ENCODE measurements at regions not wholly inside any gene's neighbourhood (a gene's known extent, or its start where the extent isn't known, plus 50 kb on each side); places are given as distances from the start of the nearest gene placed in this dataset.

- no peaks in the 10 kb centered on the region for H3K79me2 ChIP-seq
- TF ChIP-seq, protein P1, sequence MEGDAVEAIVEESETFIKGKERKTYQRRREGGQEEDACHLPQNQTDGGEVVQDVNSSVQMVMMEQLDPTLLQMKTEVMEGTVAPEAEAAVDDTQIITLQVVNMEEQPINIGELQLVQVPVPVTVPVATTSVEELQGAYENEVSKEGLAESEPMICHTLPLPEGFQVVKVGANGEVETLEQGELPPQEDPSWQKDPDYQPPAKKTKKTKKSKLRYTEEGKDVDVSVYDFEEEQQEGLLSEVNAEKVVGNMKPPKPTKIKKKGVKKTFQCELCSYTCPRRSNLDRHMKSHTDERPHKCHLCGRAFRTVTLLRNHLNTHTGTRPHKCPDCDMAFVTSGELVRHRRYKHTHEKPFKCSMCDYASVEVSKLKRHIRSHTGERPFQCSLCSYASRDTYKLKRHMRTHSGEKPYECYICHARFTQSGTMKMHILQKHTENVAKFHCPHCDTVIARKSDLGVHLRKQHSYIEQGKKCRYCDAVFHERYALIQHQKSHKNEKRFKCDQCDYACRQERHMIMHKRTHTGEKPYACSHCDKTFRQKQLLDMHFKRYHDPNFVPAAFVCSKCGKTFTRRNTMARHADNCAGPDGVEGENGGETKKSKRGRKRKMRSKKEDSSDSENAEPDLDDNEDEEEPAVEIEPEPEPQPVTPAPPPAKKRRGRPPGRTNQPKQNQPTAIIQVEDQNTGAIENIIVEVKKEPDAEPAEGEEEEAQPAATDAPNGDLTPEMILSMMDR (IDR thresholded peaks at IDR 0.05) = no peak
- H3K9me3 ChIP-seq (ENCODE audit: control insufficient read depth, low read length) = no peaks in the 10 kb centered on the region
- no peak overlapping the region for H3K27ac ChIP-seq
- no peak overlapping the region for H3K4me2 ChIP-seq (ENCODE audit: low read length)
- H3K9ac ChIP-seq = no peak overlapping the region
- H3K27me3 ChIP-seq (ENCODE audit: control insufficient read depth, insufficient read depth, low read length) = no peaks in the 10 kb centered on the region
- H3K36me3 ChIP-seq (ENCODE audit: control insufficient read depth, insufficient read depth, low read length) = no peaks in the 10 kb centered on the region
- H3K4me3 ChIP-seq (ENCODE audit: low read depth, low read length) = no peak overlapping the region
- no peaks in the 10 kb centered on the region for H3K4me1 ChIP-seq
- no peak overlapping the region for H2AFZ ChIP-seq
These were observed 269.2 kb downstream of the BAMBI start for GRCh38 chr10:28946479-28946878.

GRCh38 chr10:28947171-28947570 lies 269.9 kb downstream of the BAMBI start:
- H3K9me3 ChIP-seq (ENCODE audit: control insufficient read depth, low read length) = no peaks in the 10 kb centered on the region
- H3K4me3 ChIP-seq (ENCODE audit: low read depth, low read length) = no peak overlapping the region
- no peaks in the 10 kb centered on the region for H3K27me3 ChIP-seq (ENCODE audit: control insufficient read depth, insufficient read depth, low read length)
- H3K79me2 ChIP-seq = no peaks in the 10 kb centered on the region
- no peaks in the 10 kb centered on the region for H3K36me3 ChIP-seq (ENCODE audit: control insufficient read depth, insufficient read depth, low read length)
- no peak overlapping the region for H3K4me2 ChIP-seq (ENCODE audit: low read length)
- no peaks in the 10 kb centered on the region for H3K4me1 ChIP-seq
- H3K27ac ChIP-seq = no peak overlapping the region
- H2AFZ ChIP-seq = no peak overlapping the region
- TF ChIP-seq, protein P1 (IDR thresholded peaks at IDR 0.05) = no peak
- no peak overlapping the region for H3K9ac ChIP-seq

DNA sequence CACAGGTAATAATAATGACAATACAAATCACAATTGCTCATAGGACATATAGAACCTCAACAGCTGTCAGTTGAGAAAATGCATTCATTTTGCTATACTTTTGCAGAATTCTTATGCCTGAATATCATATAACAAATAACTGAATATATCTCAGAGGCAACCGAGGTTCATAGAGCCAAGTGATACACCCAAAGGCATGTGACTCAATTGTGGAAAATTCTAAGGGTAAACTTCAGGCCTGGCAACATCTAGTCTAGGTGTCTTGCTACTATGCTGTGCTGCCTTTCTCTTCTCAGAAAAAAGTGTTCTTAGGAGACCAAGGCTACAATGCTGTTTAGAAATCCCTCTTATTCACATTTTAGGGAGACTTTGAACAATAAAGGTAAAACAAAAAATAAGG lies 270.7 kb downstream of the BAMBI start:
- no peaks in the 10 kb centered on the region for H3K9me3 ChIP-seq (ENCODE audit: control insufficient read depth, low read length)
- H3K27ac ChIP-seq = no peak overlapping the region
- H3K4me3 ChIP-seq (ENCODE audit: low read depth, low read length) = no peak overlapping the region
- no peak overlapping the region for H3K9ac ChIP-seq
- TF ChIP-seq, protein P1 (IDR thresholded peaks at IDR 0.05) = no peak
- H2AFZ ChIP-seq = no peak overlapping the region
- H3K4me2 ChIP-seq (ENCODE audit: low read length) = no peak overlapping the region
- H3K4me1 ChIP-seq = no peaks in the 10 kb centered on the region
- no peaks in the 10 kb centered on the region for H3K27me3 ChIP-seq (ENCODE audit: control insufficient read depth, insufficient read depth, low read length)
- no peaks in the 10 kb centered on the region for H3K36me3 ChIP-seq (ENCODE audit: control insufficient read depth, insufficient read depth, low read length)
- no peaks in the 10 kb centered on the region for H3K79me2 ChIP-seq

DNA sequence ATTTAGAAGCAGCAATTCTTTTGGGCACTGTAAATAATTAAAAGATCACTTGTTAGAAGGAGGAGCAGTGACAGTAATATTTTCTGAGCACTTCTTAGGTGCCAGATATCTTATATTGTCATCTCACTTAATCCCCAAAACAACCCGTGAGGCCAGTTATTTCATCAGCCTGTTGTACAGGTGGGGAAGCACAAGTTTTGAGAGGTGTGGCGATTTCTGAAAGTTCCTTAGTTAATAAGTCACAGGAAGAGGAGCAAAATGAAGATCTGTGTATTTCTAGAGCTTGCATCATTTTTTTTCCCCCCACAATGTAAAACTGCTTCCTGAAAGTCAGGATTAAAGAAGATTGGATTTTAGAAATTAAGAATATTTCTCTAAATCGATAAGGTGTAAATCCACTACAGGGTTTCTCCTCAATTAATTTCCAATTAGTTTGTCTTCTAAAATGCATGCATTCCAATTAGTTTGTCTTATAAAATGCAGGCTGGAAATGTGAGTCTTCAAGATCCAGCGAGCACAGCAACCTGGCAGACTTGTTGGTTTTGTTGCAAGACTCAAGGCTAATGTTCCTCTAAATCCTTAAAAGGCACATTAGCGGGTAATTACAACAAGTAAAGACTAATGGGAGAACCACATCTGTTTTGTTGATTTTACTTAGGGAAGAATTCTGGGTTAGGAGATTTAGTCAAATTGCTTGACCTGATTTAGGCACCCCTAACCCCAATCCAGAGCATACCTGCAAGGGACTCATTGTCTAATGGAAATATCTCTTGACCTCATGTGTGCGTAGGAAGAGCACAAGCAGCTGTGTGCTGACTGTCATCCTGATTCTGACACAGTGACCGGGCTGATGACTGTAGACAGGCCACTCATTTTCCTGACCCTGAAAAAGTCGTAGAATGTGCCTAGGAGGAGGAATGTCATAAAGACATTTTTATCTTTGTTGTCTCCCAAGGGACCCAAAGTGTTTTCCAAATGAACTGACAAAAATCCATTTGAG lies 272.0 kb downstream of the BAMBI start:
- Histone ChIP-seq H2AFZ (no peak overlapping the region), H3K79me2 (no peaks in the 10 kb centered on the region), H3K4me2 (ENCODE audit: low read length) (no peak overlapping the region), H3K9ac (no peak overlapping the region), H3K36me3 (ENCODE audit: control insufficient read depth, insufficient read depth, low read length) (no peaks in the 10 kb centered on the region), H3K4me3 (ENCODE audit: low read depth, low read length) (no peak overlapping the region), H3K27ac (no peak overlapping the region), H3K4me1 (no peaks in the 10 kb centered on the region), H3K9me3 (ENCODE audit: control insufficient read depth, low read length) (no peaks in the 10 kb centered on the region), H3K27me3 (ENCODE audit: control insufficient read depth, insufficient read depth, low read length) (no peaks in the 10 kb centered on the region)
- TF ChIP-seq, protein P1 (IDR thresholded peaks at IDR 0.05) = no peak
